HG03066 (cell line): ENCODE measurements at regions not wholly inside any gene's neighbourhood (a gene's known extent, or its start where the extent isn't known, plus 50 kb on each side); places are given as distances from the start of the nearest gene placed in this dataset.
"Not testable (repeated sequence)": the region's sequence is repeated elsewhere in the genome, so short reads cannot be mapped to it uniquely, and the experiment has no call there.

Experiments used
- ATAC-seq: cut with Tn5 transposase; IDR thresholded peaks from one replicate; pipeline ENCODE4 v1.9.1; 2021; ENCODE audit warnings: low read depth; ENCODE audit not compliant: unreplicated experiment

GRCh38 chr16:88184566-88185355 is 198.0 kb upstream of the ZNF469 start:
- not testable (repeated sequence) for ATAC-seq

GRCh38 chr16:88185406-88185805 is 197.4 kb upstream of the ZNF469 start:
- not testable (repeated sequence) for ATAC-seq

DNA sequence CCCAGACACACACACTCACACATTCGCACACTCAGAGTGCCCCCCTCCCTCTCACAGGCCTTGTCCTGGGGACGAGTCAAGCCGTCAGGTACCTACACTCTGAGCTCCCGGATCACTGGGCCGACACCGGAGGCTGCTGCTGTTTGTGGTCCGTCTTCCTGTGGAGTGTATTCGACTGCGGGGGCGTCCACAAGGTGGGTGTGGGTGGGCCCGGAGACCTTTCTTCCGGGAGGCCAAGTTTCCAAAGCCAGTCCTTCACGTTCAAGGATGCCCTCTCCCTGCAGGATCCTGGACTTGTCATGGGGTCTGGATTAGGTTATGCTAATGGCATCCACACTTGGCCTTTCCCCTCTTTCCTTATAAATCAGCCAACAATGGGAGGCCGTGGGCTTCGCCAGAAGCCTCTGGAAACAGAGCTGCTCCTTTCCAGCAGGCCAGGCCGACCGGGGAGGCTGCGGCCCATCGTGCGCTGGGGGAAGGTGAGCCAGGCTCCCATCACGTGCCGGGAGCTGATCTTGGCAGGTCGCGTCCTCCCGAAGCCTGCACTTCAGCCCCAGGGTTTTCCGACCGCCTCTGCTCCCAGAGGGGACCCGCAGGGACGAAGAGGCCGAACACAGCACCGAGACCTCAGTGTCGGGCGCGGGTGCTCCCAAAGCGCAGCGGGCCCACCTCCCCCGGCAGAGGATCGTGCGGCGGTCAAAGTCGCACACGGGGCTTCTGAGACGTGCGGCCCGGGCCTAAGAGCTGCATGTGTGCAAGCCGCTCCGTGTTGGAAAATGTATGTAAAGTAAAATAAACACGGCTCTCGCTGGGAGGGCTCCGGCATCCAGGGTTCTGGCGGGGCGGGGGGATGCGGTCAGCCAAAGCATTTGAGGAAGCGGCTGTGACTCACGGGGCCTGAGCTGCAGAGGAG is 196.5 kb upstream of the ZNF469 start:
- ATAC-seq: not testable (repeated sequence)

- ATAC-seq: not testable (repeated sequence)
Observed at GRCh38 chr16:88186889-88187870, 195.6 kb upstream of the ZNF469 start.

GRCh38 chr16:88188171-88188895 is 194.4 kb upstream of the ZNF469 start:
- ATAC-seq: not testable (repeated sequence)

DNA sequence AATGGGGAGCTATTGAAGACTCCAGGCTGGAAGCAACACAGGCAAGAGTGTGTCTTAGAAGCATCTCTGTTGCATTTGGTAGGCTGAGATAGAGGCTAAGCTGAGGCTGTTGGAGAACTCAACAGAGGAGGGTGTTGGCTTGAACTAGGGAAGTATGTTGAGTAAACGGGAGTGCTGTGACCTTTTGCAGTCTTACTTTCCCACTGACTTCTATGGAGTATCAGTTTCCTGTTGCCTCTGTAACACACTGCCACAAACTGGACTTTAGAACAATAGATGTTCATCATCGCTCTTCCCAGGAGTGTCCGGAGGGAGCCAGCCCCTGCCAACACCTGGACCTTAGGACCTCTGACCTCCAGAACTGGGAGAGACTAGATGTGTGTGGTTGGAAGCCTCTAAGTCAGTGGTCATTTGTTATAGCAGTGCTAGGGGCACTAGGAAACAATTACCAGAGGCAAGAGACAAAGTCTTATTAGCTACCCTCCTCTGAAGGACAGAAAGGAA is 192.1 kb upstream of the ZNF469 start:
- not testable (repeated sequence) for ATAC-seq

DNA sequence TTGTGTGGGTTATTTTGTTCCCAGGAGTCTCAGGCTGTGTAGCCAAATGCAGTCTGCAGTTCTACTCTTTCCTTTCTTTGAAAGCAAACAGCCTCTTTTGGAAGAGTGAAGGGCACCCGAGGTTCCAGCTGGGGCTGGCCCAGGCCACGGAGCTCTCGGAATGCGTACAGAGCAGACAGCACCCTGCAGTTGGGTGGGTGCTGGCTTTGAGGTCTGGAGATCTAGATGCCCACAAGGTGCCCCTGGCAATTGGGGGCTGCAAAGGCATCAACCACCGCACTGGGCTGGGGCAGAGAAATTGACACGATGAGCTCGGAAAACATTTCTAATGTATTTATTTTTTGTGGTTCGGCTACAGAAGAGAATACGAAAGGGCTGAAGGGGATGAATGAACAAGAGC is 191.6 kb upstream of the ZNF469 start:
- not testable (repeated sequence) for ATAC-seq

DNA sequence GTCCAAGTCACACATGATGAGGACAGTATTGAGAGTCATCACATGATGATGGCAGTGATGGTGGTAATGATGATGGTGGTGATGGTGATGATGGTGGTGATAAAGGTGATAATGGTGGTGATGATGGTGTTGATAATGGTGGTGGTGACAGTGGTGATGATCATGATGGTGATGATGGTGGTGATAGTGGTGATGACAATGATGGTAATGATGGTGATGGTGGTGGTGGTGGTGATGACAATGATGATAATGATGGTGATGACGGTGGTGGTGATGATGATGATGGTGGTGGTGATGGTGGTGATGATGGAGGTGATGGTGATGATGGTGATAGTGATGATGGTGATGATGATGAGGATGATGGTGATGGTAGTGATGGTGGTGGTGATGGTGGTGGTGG is 190.2 kb upstream of the ZNF469 start:
- no peak for ATAC-seq

DNA sequence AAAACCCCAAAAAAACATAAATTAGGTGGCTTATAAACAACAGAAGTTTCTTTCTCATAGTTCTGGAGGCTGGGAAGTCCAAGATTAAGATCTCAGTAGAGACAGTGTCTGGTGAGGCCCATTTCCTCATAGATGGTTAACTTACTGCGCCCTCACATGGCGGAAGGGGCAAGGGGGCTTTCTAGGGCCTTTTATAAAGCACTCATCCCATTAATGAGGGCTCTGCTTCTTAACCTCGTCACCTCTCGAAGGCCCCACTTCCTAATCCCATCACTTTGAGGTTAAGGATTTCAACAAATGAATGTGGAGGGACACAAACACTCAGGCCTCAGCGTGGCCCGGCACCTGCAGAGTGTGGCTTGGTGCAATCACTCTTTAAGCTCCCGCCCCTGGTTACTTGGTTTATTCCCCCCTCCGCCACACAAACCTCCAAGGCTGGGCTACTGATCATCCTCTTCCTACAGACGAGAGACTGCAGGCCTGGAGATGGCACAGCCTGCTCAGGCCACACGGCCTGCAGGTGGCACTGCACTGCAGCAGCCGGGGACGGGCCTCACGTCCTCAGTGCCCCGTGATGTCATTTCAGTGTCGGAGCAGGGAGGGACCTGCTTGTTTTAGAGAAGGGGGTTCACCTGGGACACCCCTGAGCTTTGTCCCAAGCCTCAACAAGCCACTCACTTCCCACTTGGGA is 188.9 kb upstream of the ZNF469 start:
- not testable (repeated sequence) for ATAC-seq

- ATAC-seq: no peak
Observed at GRCh38 chr16:88194397-88195268, 188.1 kb upstream of the ZNF469 start.

- ATAC-seq: no peak
Observed at GRCh38 chr16:88195269-88195705, 187.5 kb upstream of the ZNF469 start.

DNA sequence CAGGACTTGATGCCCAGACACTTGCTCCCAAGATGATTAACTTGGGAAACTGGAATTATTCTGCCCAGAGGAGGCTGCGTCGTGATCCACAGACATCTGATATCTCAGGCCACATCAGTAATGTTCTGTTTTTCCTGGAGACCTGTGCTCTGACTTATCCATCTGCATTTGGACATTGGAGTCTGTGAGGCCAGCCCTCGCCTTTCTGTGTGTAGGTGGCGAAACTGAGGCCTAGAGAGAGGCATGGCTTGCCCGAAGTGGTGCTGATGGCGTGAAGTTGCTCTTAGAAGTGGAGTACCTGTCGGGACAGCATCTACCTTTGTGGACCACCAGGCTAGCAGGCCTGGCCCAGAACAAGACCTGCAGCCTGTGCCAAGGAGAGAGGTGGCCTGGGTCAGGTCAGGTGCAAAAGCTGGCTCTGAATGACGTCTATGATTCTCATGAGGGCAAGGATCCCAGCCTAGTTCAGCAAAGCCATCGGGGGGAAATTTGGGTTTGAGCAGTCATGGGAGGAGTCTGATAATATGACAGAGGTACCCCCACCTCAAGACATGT is 186.8 kb upstream of the ZNF469 start:
- ATAC-seq: no peak

DNA sequence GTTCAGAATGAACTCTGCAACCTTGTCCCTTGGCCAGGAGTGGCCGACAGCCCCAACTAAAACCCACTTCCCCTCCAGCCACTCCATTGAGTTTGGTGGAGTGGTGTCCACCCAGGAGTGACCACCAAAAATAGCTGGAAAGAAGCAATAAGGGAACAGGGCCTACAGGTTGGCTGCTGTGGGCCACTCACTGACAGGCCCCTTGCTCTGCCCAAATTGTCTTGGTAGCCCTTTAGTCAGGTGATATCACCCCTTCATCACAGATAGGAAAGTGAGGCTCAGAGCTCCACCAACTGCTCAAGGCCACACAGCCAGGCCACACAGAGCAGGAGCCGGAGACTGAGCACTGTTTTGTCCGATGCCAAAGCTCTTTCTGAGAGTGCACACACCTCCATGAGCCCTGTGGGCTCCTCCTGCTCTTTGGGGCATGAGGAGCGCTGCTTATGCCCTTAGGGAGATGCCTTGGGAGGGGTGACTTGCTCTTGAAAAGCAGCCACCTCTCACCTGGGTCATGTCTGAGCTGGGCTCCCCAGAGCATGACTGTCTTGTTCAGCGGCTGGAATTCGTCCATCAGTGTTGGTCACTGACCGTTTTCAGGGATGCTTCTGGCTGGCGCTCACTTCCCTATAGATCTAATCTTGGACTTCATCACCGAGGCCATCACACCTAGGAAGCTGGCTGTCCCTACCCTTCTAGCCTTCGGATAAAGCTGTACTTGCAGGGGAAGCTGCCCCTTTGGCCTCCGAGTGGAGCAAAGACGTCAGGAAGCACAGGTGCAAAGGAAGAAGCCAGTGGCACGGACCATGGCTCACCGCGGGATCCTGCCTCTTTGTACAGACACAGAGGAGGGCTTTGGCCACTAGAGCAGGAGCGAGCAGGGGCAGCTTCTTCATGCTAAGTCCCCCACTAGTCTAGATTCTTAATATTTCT is 186.0 kb upstream of the ZNF469 start:
- ATAC-seq: no peak

DNA sequence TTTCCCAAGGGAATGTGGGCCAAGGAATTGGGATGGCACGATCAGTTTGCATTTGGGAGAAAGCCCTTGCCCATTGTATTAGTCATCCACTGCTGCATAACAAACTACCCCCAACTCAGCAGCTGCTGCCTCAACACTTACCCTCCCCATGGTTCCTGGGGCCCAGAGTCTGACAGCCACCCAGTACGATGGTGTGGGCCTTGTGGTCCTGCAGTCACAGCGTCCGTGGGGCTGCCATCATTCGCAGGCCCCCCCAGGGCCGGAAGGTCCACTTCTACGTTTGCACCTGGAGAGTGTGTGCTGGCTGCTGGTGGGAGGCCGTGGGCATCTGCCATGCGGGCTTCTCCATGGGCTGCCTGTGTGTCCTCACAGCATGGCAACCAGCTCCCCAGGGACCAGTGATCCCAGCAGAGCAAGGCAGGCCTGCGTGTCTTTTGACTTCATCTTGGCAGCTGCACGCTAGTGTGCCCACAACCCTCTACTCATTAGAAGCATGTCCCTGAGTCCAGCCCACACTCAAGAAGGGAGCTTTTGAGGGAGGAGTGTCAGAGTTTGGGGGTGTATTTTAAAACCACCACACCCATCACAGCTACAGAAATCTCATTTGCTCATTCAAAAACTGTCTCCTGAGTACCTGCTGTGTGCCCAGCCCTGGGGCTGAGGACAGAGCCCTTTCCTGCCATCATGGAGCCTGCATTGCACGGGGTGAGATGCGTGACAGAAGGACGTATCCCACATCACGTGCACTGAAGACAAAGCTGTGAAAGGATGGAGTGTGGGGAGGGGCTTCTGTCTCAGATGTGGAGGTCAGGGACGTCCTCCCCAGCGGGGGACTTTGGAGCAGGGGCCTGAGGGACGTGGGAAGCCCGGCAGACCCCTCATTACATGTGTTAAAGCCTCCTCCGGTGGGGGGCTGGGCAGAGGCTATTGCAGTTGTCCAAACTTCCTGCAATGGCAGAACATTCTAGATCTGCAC is 185.0 kb upstream of the ZNF469 start:
- ATAC-seq: no peak
